PC-3 (cell line): ENCODE measurements at regions not wholly inside any gene's neighbourhood (a gene's known extent, or its start where the extent isn't known, plus 50 kb on each side); places are given as distances from the start of the nearest gene placed in this dataset.

Source experiments
- ATAC-seq: fragments of 200-7000 bp; cut with Tn5 transposase; 2 replicates; pipeline ENCODE4 v1.9.1; 2020; ENCODE audit warnings: mild to moderate bottlenecking, moderate library complexity
- BruUV-seq: library from RNA; stranded (reverse); fragments of 400-500 nt; replicated peaks from 2 replicates; lab custom pipeline; 2021; lab: Mats Ljungman, UMichigan
- CTCF ChIA-PET: fragments of 300-600 bp; sonication (Branson Sonifier 250); formaldehyde crosslinking; loops from one replicate; lab custom pipeline; 2022; ENCODE audit warnings: antibody characterized with exemption; lab: Charles Lee
- POLR2A ChIA-PET: fragments of 300-600 bp; sonication (Branson Sonifier 250); formaldehyde crosslinking; loops from one replicate; lab custom pipeline; 2022; ENCODE audit warnings: antibody characterized with exemption; ENCODE audit not compliant: unreplicated experiment; lab: Charles Lee
- DNase-seq: peaks from one replicate; pipeline ENCODE4 v3.0.0-alpha.2; 2015
- H2AFZ ChIP-seq: fragments of 300-600 bp; sonication (generic); 2 replicates; pipeline ENCODE4 v1.6.0; 2016; ENCODE audit warnings: antibody characterized with exemption, low read length
- H3F3A ChIP-seq: fragments of 300-600 bp; sonication (generic); one replicate; pipeline ENCODE4 v1.6.0; 2017; ENCODE audit warnings: antibody characterized with exemption, low read length, control low read depth, mild to moderate bottlenecking; ENCODE audit not compliant: unreplicated experiment
- H3K27ac ChIP-seq: fragments of 300-600 bp; sonication (generic); 2 replicates; pipeline ENCODE4 v1.5.1; 2016; ENCODE audit warnings: mild to moderate bottlenecking, low read length
- H3K27me3 ChIP-seq: fragments of 300-600 bp; sonication (generic); 2 replicates; pipeline ENCODE4 v1.6.1; 2016; ENCODE audit warnings: low read length, mixed read lengths
- H3K36me3 ChIP-seq: fragments of 300-600 bp; sonication (generic); 2 replicates; pipeline ENCODE4 v1.6.1; 2016; ENCODE audit warnings: low read depth, mixed run types, low read length, mixed read lengths
- H3K4me1 ChIP-seq: fragments of 300-600 bp; sonication (generic); 2 replicates; pipeline ENCODE4 v1.5.1; 2016; ENCODE audit warnings: low read length; ENCODE audit not compliant: insufficient read depth
- H3K4me2 ChIP-seq: fragments of 300-600 bp; sonication (generic); 2 replicates; pipeline ENCODE4 v1.6.0; 2016; ENCODE audit warnings: low read length
- H3K4me3 ChIP-seq: fragments of 300-600 bp; sonication (generic); 2 replicates; pipeline ENCODE4 v1.5.1; 2016; ENCODE audit warnings: mild to moderate bottlenecking, low read length, mixed read lengths
- H3K79me2 ChIP-seq: fragments of 300-600 bp; sonication (generic); 2 replicates; pipeline ENCODE4 v1.6.1; 2017; ENCODE audit warnings: low read length, mixed read lengths
- H3K9ac ChIP-seq: fragments of 300-600 bp; sonication (generic); 2 replicates; pipeline ENCODE4 v1.6.0; 2016; ENCODE audit warnings: mild to moderate bottlenecking, low read length
- H3K9me2 ChIP-seq: fragments of 300-600 bp; sonication (generic); replicated peaks from 2 replicates; pipeline ENCODE4 v1.6.1; 2016; ENCODE audit warnings: mixed run types, low read length, mixed read lengths
- H3K9me3 ChIP-seq: fragments of 300-600 bp; sonication (generic); 2 replicates; pipeline ENCODE4 v1.6.1; 2016; ENCODE audit warnings: low read length, mixed read lengths
- H4K20me1 ChIP-seq: fragments of 300-600 bp; sonication (generic); 2 replicates; pipeline ENCODE4 v1.6.1; 2016; ENCODE audit warnings: low read length, mixed read lengths
- EZH2 ChIP-seq: fragments of 300-600 bp; sonication (generic); IDR thresholded peaks from one replicate; pipeline ENCODE4 v1.6.1; 2017; ENCODE audit warnings: antibody characterized with exemption, mild to moderate bottlenecking, low read length; ENCODE audit not compliant: unreplicated experiment
- EZH2phosphoT487 ChIP-seq: fragments of 300-600 bp; sonication (generic); IDR thresholded peaks from 2 replicates; pipeline ENCODE4 v1.6.1; 2018; ENCODE audit warnings: mild to moderate bottlenecking, antibody characterized with exemption, low read length, borderline replicate concordance
- intact Hi-C: fragments of 100-400 bp; cut with micrococcal nuclease; formaldehyde crosslinking; loops from 2 replicates; pipeline ENCODE4 v1.9.0; 2023
- TF ChIP-seq, protein P1 (sequence below): fragments of 300-600 bp; sonication (generic); conservative IDR thresholded peaks from 2 replicates; pipeline ENCODE4 v1.5.1; 2017; ENCODE audit warnings: antibody characterized with exemption, low read depth, mild to moderate bottlenecking, low read length

DNA sequence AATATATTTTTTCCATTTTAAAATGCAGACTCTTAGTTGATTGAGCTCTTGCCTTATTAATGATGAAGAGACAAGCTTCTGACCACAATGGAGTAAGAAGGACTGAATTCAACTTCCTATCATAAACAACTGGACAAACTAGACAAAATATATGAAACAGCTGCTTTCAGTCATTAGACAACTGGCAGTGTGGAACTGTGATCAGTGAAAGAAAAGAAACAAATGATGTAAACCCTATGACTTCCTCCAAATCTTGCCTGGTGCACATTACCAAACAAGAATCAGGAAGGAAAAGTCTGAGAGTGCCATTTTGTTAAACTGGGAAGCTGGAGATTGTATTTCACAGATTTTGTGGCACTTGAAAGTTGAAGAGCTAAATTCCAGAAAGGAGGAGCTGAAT, 154.7 kb upstream of the ATXN7L3B start:
- no peaks in the 10 kb centered on the region for H3K36me3 ChIP-seq
- no peaks in the 10 kb centered on the region for H3K4me1 ChIP-seq
- H3K4me3 ChIP-seq = no peak overlapping the region
- H3K9me2 ChIP-seq = no peaks in the 10 kb centered on the region
- no peak overlapping the region for H3K4me2 ChIP-seq
- H3K9ac ChIP-seq = no peak overlapping the region
- H2AFZ ChIP-seq = no peak overlapping the region
- POLR2A ChIA-PET = no interaction called here
- no peaks in the 10 kb centered on the region for H3K27me3 ChIP-seq
- no peak for ATAC-seq
- H3F3A ChIP-seq = no peaks in the 10 kb centered on the region
- DNase-seq = no peak
- intact Hi-C loops = no loop called here
- H3K27ac ChIP-seq = no peak overlapping the region
- H3K9me3 ChIP-seq = no peaks in the 10 kb centered on the region
- no peaks in the 10 kb centered on the region for H4K20me1 ChIP-seq
- no peaks in the 10 kb centered on the region for H3K79me2 ChIP-seq
- no peak for TF ChIP-seq EZH2phosphoT487
- CTCF ChIA-PET = no interaction called here
- BruUV-seq = no TSS peak

DNA sequence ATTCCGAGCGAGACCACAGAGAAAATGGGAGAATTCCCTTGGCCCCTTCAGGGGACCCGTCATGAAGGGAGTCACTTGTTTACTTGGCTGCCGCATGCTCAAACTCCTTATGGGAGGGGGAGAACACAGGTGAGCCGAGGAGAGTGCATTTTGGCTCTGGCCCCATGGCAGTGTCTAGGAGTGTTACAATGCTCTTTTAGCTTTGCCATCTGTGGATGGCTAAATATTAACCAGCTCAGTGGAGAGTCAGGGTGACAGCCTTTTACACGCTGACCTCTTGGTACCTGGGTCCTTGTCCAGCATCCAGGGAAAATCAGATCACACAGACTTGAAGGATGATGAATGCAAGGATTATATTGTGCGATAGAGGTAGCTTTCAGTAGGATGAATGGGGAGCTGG, 146.4 kb upstream of the ATXN7L3B start:
- H4K20me1 ChIP-seq = no peaks in the 10 kb centered on the region
- no peaks in the 10 kb centered on the region for H3K9me2 ChIP-seq
- ATAC-seq = no peak
- H3K9ac ChIP-seq = no peak overlapping the region
- H3K27ac ChIP-seq = no peak overlapping the region
- no peaks in the 10 kb centered on the region for H3K9me3 ChIP-seq
- no peaks in the 10 kb centered on the region for H3K79me2 ChIP-seq
- BruUV-seq = no TSS peak
- no peak overlapping the region for H2AFZ ChIP-seq
- H3K27me3 ChIP-seq = no peaks in the 10 kb centered on the region
- H3K4me3 ChIP-seq = no peak overlapping the region
- no peaks in the 10 kb centered on the region for H3K36me3 ChIP-seq
- H3K4me1 ChIP-seq = peaks cover 12% of the 10 kb centered on the region
- no peak overlapping the region for H3K4me2 ChIP-seq
- H3F3A ChIP-seq = peaks cover 3% of the 10 kb centered on the region
- ChIA-PET POLR2A (no interaction called here), CTCF (no interaction called here)
- no peak for TF ChIP-seq EZH2
- TF ChIP-seq, protein P1, sequence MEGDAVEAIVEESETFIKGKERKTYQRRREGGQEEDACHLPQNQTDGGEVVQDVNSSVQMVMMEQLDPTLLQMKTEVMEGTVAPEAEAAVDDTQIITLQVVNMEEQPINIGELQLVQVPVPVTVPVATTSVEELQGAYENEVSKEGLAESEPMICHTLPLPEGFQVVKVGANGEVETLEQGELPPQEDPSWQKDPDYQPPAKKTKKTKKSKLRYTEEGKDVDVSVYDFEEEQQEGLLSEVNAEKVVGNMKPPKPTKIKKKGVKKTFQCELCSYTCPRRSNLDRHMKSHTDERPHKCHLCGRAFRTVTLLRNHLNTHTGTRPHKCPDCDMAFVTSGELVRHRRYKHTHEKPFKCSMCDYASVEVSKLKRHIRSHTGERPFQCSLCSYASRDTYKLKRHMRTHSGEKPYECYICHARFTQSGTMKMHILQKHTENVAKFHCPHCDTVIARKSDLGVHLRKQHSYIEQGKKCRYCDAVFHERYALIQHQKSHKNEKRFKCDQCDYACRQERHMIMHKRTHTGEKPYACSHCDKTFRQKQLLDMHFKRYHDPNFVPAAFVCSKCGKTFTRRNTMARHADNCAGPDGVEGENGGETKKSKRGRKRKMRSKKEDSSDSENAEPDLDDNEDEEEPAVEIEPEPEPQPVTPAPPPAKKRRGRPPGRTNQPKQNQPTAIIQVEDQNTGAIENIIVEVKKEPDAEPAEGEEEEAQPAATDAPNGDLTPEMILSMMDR = no peak
- no peak for TF ChIP-seq EZH2phosphoT487
- intact Hi-C loops = no loop called here
- no peak for DNase-seq

DNA sequence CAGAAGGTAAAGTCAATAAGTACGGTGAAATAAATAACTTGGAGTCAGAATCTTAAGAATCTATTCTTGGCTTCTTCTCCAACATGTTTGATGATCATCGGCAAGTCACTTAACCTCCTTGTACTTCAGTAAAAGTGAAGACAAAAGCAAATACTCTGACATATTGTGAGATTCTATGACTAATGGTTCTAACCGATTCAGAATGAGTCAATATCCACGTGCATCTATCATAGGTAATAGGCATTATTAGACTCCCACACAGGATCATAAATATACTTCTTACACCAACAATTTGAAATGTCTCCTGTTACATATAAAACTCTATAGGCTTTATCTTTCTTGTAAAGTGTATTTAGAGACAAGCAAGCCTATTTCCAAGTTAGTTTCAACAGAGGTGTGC, 144.4 kb upstream of the ATXN7L3B start:
- CTCF ChIA-PET = no interaction called here
- Histone ChIP-seq H3K36me3 (no peaks in the 10 kb centered on the region), H3K27me3 (no peaks in the 10 kb centered on the region), H3K9me3 (no peaks in the 10 kb centered on the region), H3K4me1 (peaks cover 12% of the 10 kb centered on the region), H2AFZ (no peak overlapping the region), H3K4me3 (no peak overlapping the region), H3K27ac (peak overlapping the region; percentile 28), H3K9me2 (no peaks in the 10 kb centered on the region), H3F3A (peaks cover 3% of the 10 kb centered on the region), H3K9ac (no peak overlapping the region), H3K4me2 (peak overlapping the region; percentile 54), H3K79me2 (no peaks in the 10 kb centered on the region), H4K20me1 (no peaks in the 10 kb centered on the region)
- TF ChIP-seq, protein P1 = no peak
- TF ChIP-seq EZH2phosphoT487 (no peak), EZH2 (no peak)
- DNase-seq (peak; percentile 83), ATAC-seq (peak; percentile 97)
- BruUV-seq = no TSS peak
- intact Hi-C loops = no loop called here
- POLR2A ChIA-PET = no interaction called here
